GM23338 (cell line): ENCODE measurements at regions not wholly inside any gene's neighbourhood (a gene's known extent, or its start where the extent isn't known, plus 50 kb on each side); places are given as distances from the start of the nearest gene placed in this dataset.

Experiments used
- EZH2 ChIP-seq: fragments of 200-600 bp; sonication (generic); IDR thresholded peaks from one replicate; pipeline ENCODE4 v1.8.0; 2017; ENCODE audit warnings: antibody characterized with exemption, mild to moderate bottlenecking, low read depth; ENCODE audit not compliant: unreplicated experiment
- EZH2phosphoT487 ChIP-seq: fragments of 200-600 bp; sonication (generic); IDR thresholded peaks from one replicate; pipeline ENCODE4 v1.8.1; 2018; ENCODE audit warnings: antibody characterized with exemption; ENCODE audit not compliant: unreplicated experiment
- POLR2AphosphoS5 ChIP-seq: IDR thresholded peaks from 2 replicates; pipeline ENCODE4 v1.6.1; 2016; ENCODE audit warnings: antibody characterized with exemption, low read depth
- ZNF114 ChIP-seq: fragments of 250-450 bp; sonication (Bioruptor Pico); IDR thresholded peaks from 2 replicates; pipeline ENCODE4 v1.5.0; 2020; ENCODE audit warnings: mild to moderate bottlenecking, moderate library complexity
- TF ChIP-seq, protein P1 (sequence below), 2 experiments: fragments of 200-600 bp in 1 of 2; sonication (generic) in 1 of 2; conservative IDR thresholded peaks; 2 replicates each; pipeline versions ENCODE4 v1.5.1 to v1.6.1; 2016 to 2017; ENCODE audit warnings: antibody characterized with exemption in 2 of 2, low read depth in 2 of 2, mild to moderate bottlenecking in 2 of 2, moderate library complexity in 1 of 2
- TF ChIP-seq, protein P2 (sequence below): IDR thresholded peaks from one replicate; pipeline ENCODE4 v1.6.1; 2018; ENCODE audit warnings: antibody characterized with exemption; ENCODE audit not compliant: unreplicated experiment

DNA sequence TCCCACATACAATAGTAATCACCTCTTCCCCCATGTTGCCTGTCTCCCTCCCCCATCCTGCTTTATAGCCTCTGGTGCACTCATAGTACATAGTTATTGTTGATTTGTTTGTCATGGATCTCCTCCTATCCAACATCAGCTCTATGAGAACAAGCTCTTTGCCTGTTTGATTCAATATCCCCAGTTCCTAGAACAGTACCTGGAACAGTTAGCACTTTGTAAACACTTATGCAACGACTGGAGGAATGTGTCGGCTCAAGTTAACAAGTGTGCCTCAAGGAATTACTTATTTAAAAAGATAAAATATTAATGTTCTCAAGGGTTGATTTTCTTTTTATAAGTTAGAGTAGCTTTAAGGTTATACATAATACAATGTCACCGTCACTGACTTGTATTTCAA is 271.6 kb upstream of the KAZN start:
- TF ChIP-seq, protein P1, sequence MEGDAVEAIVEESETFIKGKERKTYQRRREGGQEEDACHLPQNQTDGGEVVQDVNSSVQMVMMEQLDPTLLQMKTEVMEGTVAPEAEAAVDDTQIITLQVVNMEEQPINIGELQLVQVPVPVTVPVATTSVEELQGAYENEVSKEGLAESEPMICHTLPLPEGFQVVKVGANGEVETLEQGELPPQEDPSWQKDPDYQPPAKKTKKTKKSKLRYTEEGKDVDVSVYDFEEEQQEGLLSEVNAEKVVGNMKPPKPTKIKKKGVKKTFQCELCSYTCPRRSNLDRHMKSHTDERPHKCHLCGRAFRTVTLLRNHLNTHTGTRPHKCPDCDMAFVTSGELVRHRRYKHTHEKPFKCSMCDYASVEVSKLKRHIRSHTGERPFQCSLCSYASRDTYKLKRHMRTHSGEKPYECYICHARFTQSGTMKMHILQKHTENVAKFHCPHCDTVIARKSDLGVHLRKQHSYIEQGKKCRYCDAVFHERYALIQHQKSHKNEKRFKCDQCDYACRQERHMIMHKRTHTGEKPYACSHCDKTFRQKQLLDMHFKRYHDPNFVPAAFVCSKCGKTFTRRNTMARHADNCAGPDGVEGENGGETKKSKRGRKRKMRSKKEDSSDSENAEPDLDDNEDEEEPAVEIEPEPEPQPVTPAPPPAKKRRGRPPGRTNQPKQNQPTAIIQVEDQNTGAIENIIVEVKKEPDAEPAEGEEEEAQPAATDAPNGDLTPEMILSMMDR (conservative IDR thresholded peaks at IDR 0.05; ENCODE audit: low read depth in 2 of 2), result no peak
- no peak for TF ChIP-seq POLR2AphosphoS5
- TF ChIP-seq EZH2, result no peak
- TF ChIP-seq, protein P2, sequence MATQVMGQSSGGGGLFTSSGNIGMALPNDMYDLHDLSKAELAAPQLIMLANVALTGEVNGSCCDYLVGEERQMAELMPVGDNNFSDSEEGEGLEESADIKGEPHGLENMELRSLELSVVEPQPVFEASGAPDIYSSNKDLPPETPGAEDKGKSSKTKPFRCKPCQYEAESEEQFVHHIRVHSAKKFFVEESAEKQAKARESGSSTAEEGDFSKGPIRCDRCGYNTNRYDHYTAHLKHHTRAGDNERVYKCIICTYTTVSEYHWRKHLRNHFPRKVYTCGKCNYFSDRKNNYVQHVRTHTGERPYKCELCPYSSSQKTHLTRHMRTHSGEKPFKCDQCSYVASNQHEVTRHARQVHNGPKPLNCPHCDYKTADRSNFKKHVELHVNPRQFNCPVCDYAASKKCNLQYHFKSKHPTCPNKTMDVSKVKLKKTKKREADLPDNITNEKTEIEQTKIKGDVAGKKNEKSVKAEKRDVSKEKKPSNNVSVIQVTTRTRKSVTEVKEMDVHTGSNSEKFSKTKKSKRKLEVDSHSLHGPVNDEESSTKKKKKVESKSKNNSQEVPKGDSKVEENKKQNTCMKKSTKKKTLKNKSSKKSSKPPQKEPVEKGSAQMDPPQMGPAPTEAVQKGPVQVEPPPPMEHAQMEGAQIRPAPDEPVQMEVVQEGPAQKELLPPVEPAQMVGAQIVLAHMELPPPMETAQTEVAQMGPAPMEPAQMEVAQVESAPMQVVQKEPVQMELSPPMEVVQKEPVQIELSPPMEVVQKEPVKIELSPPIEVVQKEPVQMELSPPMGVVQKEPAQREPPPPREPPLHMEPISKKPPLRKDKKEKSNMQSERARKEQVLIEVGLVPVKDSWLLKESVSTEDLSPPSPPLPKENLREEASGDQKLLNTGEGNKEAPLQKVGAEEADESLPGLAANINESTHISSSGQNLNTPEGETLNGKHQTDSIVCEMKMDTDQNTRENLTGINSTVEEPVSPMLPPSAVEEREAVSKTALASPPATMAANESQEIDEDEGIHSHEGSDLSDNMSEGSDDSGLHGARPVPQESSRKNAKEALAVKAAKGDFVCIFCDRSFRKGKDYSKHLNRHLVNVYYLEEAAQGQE, result no peak
- TF ChIP-seq ZNF114 (CRISPR knock-in tag), result no peak
- no peak for TF ChIP-seq EZH2phosphoT487
